CD4-positive, alpha-beta T cell treated with Interleukin-2 at 100 ng/mL for 4 hours (primary cell): ENCODE measurements at regions not wholly inside any gene's neighbourhood (a gene's known extent, or its start where the extent isn't known, plus 50 kb on each side); places are given as distances from the start of the nearest gene placed in this dataset.

Experiments used
- DNase-seq: peaks from one replicate; pipeline ENCODE4 v3.0.0-alpha.2; 2020; ENCODE audit warnings: low spot score

GRCh38 chr1:208419746-208420420 is 175.7 kb upstream of the PLXNA2 start:
- no peak for DNase-seq

- DNase-seq = no peak
Observed at GRCh38 chr1:208420696-208421095, 176.5 kb upstream of the PLXNA2 start.

GRCh38 chr1:208421486-208421885 is 177.3 kb upstream of the PLXNA2 start:
- DNase-seq = no peak

GRCh38 chr1:208423526-208423925 is 179.3 kb upstream of the PLXNA2 start:
- no peak for DNase-seq

- no peak for DNase-seq
Observed at GRCh38 chr1:208425096-208425495, 180.9 kb upstream of the PLXNA2 start.

- no peak for DNase-seq
Observed at GRCh38 chr1:208430220-208430619, 186.0 kb upstream of the PLXNA2 start.

- DNase-seq = no peak
Observed at GRCh38 chr1:208431721-208432120, 187.5 kb upstream of the PLXNA2 start.

GRCh38 chr1:208432346-208432745 is 188.2 kb upstream of the PLXNA2 start:
- DNase-seq = no peak

GRCh38 chr1:208433086-208433485 is 188.9 kb upstream of the PLXNA2 start:
- no peak for DNase-seq

GRCh38 chr1:208433971-208434370 is 189.8 kb upstream of the PLXNA2 start:
- no peak for DNase-seq

GRCh38 chr1:208437401-208437800 is 193.2 kb upstream of the PLXNA2 start:
- DNase-seq = no peak

GRCh38 chr1:208438112-208438699 is 194.0 kb upstream of the PLXNA2 start:
- DNase-seq = no peak

GRCh38 chr1:208445758-208446203 is 201.6 kb upstream of the PLXNA2 start:
- DNase-seq = no peak

GRCh38 chr1:208446271-208446691 is 202.1 kb upstream of the PLXNA2 start:
- no peak for DNase-seq

GRCh38 chr1:208448425-208448824 is 204.2 kb upstream of the PLXNA2 start:
- DNase-seq = no peak

GRCh38 chr1:208449951-208450350 is 205.8 kb upstream of the PLXNA2 start:
- no peak for DNase-seq

GRCh38 chr1:208450958-208451357 is 206.8 kb upstream of the PLXNA2 start:
- no peak for DNase-seq

GRCh38 chr1:208455821-208456220 is 211.6 kb upstream of the PLXNA2 start:
- no peak for DNase-seq

GRCh38 chr1:208456487-208456886 is 212.3 kb upstream of the PLXNA2 start:
- DNase-seq = no peak

GRCh38 chr1:208460823-208461222 is 216.6 kb upstream of the PLXNA2 start:
- no peak for DNase-seq

- DNase-seq = no peak
Observed at GRCh38 chr1:208461680-208462079, 217.5 kb upstream of the PLXNA2 start.

GRCh38 chr1:208462761-208463160 is 218.6 kb upstream of the PLXNA2 start:
- DNase-seq = no peak

- no peak for DNase-seq
Observed at GRCh38 chr1:208465266-208465665, 221.1 kb upstream of the PLXNA2 start.
